COLO829 (cell line): ENCODE measurements at regions not wholly inside any gene's neighbourhood (a gene's known extent, or its start where the extent isn't known, plus 50 kb on each side); places are given as distances from the start of the nearest gene placed in this dataset.

Experiments
- DNase-seq: peaks from one replicate; pipeline ENCODE4 v3.0.0; 2012; ENCODE audit warnings: low spot score

DNA sequence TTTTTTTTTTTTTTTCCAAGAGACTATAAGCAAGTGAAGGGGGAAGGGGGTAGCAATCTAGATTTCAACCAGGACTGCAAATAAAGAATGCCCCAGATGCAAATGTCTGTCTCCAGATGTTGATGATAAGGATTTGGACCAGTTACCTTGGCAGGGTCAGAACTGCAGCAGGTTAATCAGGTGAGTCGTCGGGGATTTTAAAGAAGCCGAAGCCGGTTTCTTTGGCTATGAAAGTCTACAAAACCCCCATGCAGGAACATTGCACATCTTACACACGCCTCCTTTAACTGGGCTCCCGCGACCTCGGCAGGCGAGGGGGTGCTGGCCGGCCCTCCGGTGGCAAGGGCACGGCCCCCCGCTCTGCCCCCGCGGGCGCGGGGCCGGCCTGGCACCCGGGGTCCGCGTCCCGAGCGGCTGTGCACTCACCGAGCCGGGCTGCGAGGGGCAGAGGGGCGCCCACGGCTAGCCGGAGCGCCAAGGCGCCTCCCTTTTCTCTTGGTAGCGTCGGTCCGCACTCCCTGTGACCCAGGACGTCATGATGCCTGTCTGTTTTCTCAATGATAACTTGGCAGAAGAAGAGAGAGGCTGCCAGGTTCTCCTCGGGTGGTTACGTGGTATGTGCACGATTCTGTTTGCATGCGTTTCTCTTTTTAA lies 366.3 kb upstream of the ESRRG start:
- DNase-seq = peak; percentile 72

DNA sequence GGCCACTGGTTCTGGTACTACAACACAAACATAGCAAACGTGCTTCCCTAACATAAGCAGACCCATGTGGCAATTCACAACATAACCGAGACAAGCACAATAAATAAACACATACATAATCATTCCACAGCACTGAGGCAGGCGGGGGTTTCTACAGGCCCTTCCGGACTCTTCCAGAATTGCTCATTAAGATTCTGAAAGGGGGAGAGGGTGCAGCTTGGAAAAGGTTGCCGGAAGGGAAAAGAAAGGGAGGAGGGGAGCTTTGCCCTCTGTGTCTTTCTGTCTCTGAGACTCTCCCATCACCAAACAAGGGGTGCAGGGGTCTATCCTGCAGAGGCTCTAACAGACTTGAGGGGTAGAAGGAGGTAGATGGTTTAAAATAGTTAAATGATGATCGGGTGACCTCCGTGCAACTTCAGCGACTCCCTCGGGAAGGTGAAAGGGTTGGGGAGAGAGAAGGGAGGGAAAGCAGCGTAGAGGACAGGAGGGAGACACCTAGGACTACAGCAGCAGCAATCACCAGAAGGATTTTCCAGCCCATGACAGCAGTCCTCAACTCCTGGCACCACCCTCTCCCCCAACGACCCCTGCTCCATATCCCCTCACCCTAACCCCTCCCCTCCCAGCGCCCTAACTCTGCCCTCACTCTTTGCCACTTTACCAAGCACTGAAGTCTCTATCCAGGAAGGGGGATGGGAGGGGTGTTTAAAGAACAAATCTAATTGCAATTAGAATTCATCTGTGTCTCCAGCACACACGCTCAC lies 365.5 kb upstream of the ESRRG start:
- DNase-seq = no peak

DNA sequence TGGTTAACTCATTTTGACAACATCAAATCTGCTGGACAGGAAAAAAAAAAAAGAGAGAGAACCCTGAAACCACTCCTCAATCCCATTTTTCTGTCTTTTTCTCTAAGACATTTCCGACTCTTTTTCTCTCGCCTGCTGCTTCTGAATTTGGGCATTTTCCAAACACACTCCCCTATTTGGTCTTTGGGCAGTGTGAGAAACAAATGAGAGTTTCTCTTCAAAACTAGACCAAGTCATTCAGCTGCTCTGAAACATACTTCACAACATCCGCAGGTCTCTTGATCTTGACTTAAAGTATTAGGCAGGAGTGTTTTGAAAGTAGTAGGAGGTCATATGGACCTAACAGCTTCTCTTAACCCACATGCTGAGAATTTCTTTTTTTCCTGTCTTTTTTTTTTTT lies 364.8 kb upstream of the ESRRG start:
- no peak for DNase-seq

DNA sequence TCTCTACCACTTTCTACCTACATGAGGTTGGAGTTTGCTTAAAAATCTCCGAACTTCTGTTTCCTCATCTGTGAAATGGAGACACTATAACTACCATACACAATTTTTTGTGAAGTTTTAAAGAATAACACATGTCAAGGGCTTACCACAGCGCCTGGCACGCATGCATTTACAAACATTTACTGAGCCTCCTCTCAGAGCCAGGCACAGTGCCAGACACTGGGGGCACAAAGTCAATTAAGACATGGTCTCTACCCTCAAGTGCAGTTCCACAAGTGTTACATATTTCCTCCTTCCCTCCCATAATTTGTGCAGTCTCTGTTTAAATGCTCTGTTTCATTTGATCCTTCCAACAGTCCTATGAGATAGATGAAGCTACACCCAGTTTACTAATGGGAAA lies 356.4 kb upstream of the ESRRG start:
- DNase-seq = no peak

DNA sequence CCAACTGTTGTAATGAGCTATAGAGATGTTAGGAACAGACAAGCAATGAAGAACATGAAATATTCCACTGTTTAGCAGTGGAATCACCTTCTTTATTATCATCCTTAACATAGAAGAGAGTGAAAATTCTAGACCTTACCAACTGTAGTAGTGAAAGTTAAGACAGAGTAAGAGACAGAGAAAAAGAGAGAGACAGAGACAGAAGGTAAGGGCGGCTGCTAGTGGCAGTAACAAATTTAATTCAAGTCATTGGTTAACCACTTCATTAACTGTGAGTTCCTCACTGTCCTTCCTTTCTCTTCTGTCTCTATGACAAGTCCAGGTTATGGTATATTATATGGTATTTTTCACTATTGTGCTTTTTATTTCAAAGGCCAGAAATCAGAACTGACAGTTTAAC lies 355.7 kb upstream of the ESRRG start:
- DNase-seq = no peak

DNA sequence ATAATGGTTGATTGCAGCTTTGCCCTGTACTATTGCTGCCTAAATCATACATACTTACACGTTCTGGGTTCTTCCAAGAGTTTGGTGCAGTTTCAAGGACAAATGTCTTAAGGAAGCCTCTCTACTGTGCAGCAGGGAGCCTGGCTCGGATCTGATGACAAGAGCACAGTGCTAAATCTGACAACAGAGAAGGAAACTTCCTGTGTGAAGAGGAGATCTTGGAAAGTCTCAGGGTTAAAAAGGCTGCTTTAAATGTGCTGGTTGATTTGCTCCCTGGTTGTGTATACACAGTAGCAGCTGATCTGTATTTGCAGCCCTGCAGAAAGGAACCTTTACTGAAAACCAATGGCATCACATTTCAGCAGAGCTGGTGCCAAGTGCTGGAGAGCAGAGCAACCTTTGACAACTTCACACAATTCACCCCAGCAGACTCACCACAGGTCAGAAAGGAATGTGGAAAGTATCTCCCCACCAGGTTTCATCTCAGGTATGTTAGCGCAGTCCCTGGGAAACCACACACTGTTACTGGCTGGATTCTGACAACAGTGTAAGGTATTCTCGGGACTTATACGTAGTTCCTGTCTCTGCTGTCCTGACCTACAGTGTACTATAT lies 355.0 kb upstream of the ESRRG start:
- DNase-seq = no peak

DNA sequence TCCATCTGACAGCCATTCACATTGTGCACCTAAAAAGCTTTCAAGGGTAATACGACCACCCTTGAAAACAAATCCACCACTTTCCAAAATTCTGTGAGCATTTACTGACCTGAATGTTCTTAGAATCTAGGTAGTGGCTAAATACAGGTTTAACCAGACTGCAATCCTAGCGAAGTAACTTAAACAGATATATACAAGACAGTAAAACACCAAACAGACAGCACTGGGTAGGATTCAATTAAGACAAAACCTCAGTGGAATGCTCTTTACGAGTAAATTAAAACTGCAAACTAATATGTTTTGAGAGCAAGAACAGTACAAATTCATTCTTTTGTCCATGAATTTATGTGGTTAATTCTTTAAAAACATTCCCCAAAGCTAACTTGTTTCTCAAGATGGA lies 354.2 kb upstream of the ESRRG start:
- no peak for DNase-seq

DNA sequence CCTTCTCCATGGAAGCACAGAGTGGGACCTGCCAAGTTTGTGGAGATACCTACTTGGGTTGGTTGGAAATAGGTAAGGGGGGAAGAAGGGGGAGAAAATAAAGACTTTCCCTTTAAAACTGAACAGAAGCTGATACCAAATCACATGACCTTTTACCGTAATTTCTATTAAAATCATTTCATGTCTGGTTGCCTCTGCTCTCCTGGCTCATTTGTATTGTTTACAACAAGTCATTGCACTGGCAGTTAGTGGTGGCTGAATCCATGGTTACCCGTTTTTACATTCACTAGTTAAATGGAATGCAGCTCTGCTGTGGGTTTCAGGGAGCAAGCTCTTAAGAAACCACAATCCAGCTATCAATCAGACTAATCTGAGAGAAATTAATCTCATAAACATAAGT lies 353.7 kb upstream of the ESRRG start:
- DNase-seq = no peak

DNA sequence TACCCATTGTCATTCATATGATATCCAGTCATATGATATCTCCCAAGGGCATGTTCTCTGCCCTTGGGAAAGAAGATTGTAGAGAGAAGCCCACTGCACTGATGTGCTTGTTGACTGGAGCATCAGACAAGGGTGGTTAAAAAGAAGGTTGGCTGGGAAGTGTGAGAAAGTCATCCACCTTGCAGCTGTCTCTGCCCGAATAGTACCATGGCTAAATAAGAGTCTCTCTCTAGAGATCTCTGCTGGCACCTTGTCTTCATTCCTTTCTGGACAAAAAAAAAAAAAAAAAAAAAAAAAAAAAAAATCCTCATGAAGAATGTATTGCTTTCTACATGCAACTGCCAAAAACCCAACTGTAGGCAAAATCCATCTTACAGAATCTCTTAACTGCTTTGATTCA lies 349.7 kb upstream of the ESRRG start:
- no peak for DNase-seq

DNA sequence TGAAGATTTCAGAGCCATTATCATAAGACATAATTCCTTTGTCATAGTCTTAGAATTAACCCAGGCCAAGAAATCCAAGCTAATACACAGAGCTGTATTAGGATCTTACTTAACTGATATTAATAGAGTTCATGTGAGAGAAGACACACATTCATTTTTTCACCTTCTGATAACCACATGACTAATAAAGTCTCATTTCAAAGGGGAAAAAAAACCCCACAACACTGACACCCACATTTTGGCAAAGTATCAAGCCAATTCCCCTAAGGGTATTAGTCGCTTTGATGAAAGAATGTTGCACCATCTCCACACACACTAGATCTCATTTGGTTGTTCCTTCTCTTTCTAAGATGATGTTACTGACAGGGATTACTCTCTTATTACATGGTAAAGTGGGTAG lies 344.4 kb upstream of the ESRRG start:
- DNase-seq = no peak

DNA sequence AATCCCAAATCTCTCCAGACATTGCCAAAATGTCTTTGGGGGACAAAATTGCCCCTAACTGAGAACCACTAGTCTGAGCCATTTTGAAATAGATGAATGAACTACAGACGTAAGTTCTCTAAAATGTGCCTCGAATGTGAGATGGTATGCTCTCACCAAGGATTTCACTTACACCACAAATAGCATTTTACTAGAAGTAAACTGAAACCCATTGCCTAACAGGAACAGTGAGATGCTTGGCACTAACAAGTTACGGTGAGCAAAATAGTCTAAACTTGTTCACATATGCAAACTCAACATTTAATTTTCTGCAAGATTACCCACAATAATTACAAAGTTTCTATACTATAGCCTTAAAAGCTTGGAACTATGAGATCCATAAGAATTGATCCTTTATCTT lies 343.6 kb upstream of the ESRRG start:
- DNase-seq = no peak

DNA sequence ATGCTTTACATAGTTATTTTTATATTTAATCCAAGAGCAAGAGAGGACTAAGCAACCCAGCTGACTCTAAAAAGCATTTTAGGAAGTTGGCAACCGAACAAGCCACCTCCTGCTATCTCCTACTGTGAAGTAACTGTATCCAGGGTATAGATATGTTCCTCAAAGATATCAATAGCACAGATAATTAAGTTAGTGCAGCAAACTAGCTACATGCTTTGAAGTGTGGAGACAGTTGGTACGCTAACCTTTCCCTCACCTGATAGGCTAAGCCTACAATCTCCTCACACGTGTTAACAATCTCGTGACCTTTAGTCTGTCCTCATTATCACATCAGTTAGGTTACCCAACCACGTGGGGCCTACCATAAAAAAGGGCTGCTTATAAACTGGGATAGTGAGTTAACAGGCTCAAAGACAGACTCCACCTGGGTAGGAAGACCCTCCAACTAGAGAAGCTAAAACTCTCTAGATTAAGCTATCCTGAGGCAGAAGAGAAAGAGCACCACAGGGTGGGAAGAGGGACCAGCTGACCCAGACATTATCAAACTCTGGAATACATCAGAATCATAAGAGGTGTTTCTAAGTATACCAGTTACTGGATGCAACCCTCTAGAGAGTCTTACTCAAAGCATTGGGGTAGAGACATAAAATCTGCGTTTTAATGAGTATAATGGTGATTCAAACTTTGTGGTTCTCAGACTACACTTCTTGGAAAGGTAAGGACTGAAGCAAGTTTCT lies 340.1 kb upstream of the ESRRG start:
- DNase-seq = no peak

DNA sequence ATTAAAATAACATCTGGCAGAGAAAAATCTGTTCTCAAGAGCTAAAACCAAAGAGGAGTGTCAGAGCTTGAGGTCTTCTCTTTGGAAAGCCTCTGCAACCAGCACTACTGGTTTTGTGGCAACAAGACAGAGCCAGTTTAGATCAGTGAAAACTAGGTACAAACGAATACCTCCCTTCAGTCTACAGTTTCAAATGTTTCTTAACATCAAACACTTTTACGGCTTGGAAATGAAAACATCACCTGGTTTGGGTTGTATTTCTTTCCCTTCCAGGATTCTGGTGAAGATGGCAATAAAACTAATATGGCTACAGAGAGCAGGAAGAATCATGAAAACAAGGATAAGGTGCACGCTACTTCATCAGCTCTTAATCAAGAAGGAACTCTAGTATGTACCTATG lies 339.4 kb upstream of the ESRRG start:
- DNase-seq = no peak

DNA sequence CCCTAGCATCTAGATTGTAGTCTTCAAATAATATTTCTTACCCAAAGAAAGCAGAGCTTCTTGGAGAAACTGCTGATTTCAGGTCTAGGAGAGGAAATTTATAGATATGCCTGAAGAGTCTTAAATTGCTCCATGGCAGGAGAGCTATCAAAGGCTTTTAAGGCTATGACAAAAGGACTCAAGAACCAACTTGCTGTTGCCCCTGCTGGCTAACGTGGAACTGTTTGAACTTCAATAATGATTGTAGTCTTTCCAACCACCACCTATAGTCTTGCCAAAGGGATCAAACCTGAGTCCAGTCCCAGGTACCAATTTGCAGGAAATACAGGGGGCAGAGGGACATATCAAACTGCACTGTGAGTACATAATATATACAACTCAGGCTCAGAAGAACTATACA lies 336.2 kb upstream of the ESRRG start:
- DNase-seq = no peak

DNA sequence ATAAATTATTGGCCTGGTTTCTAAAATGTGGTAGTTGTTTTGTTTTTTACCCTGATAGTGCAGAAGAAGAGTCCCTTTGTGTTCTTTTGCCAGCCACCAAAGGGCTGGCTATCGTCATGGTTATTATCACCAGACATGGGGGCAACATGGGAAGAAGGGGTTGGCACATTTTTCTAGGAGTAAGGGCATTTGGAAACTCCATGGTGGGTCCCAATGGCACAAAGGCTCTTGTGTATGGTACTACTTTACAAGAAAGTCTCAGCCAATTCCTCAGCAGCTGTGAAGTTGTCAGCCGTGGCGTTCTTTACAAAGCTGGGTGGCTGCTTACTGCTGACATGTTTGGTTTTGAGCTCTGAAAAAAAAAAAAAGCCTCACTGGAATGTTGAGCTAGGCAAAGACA lies 330.4 kb upstream of the ESRRG start:
- peak; percentile 73 for DNase-seq

DNA sequence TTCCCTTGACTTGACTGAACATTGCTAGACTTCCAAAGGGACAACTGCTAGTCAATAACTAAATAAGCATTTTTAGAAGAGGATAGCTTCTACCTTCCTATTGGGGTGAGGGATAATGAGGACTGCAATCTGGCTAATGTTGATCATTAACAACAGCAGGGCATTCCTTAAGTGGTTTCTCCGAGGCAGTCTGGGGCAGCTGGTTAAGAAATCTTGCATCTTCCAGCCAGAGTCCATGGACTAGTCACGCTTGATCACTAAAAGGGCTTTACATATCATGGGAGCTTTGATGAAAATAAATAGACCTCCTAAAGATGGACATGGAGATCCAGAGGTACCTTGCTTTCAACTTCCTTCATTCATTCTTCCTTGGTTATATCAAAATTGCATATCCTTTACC lies 329.4 kb upstream of the ESRRG start:
- DNase-seq = no peak

DNA sequence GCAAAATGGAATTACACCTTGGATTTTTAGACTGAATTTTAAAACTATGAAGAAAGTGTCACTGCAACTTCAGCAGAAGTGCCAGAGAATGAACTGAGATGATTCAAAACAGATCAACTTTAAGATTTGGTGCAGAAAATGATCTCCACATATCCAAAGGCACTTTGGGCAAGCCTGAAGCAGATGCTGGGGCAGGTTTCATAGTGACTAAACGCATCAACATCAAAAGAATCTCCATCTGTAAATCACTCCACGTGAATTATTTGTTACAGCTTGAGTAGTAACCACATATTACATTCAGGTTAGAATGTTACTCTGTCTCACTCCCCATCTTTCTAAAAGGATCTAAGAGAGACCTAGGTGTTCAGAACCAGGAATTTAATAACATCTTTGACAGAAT lies 329.0 kb upstream of the ESRRG start:
- no peak for DNase-seq

DNA sequence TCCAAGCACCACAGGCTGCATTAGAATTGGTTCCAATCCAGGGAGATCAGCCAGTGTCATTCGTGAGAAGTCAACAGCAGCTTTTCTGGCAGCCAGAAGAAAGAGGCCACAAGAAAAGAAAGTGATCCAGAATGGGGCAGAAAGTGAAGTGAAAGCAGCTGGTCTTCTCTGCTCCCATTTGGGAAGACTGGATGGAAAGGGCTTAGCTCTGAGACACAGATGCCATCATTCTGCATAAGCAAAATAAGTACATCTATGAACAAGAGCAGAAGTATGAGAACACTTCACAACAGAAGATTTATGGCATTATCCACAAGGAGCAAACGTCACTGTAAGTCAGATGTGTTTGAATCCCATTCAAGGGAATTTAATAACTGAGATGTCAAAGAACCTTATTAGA lies 326.5 kb upstream of the ESRRG start:
- DNase-seq = no peak

DNA sequence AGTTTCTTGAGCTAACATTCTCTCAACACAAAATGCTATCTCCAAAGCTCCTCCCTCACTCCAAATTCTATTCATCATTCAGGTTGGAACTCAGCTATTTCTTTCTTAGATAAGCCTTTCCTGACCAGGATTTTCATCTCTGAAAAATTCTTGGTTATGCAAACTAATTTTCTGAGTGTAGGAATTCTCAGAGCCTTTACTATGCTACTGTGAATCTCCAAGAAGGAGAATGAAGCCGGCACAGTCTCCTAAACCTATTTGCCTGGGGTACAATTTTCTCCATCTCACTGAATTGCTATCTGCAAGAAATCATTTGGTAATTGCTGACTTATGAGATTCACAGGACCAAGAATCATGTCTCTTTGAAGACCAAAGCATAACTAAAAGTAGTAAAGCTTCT lies 325.9 kb upstream of the ESRRG start:
- no peak for DNase-seq

DNA sequence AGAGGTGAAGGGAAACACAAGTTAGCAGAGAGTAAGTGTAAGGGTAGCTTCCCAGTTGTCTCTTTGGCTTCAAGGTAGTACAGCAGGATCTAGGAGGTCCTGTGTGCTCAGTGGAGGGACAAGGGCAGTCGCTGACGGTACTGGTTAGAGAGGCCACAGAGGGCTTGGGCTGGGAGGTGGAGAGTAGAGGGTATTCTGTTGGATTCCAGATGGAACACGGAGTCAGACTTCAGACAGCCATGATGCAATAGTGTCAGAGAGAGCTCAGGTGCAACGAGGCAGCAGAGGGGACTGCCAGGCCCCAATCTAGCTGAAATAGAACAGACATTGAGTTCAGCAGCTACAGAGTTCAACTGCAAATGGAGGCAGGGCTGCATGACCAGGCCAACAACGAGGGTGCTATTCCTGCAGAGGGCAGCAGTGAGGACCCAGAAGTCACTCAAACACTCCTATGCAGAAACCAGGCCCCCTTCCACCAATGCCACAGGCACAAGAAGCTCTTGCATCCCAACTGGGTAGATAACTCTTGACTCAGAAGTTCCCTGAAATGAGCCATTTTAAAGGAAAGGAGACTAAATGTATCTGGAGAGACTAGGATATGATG lies 325.0 kb upstream of the ESRRG start:
- peak; percentile 31 for DNase-seq

DNA sequence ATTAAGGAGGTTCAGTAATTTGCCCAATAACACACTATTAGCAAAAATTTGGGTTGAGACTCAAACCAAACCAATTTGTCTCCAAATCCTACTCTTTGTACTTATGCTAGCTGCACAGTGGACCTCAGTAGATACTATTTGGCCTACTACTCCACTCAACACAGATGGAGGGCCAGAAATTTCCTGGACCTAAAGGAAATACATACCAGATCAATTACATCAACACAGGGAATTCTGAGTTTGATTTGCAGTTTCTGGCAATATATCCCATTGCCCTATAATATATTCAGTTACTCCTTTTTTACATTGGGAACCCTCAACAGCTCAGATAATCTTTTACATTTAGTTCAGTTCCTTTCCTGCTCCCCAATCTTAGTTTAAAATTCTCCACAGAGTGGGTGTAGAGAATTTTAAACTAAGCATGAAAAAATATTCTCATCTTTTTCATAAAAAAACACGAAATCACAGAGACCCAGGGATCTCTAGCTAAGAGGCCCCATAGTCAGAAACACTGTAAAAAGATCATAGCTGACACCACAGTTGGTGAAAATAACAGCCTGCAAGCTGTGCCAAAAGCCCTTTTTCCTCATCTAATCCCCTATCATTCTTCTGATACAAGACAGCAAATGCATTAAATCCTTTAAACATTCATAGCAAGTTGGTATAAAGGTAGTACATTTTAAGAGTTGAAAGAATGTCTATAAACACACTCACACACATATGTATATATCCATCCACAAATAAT lies 317.7 kb upstream of the ESRRG start:
- DNase-seq = no peak

DNA sequence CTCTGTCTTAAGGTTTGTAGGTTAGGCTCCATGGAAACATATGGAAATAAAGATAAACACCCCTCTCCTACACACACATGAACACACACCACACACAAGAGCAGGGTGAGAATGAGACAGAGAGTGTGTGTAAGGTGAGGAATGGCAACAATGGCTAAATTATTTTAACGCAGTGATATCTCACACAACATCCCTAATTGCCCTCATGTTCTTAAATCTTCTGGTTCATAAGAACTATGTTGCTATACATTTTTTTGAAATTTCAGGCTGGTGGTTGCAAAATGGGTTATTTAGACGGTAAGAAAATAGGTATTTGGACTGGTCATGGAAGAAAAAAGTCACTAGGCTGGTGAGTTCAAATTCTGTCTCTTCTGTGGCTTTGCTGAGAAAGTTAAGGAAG lies 316.7 kb upstream of the ESRRG start:
- DNase-seq = no peak
